SK-N-SH treated with all-trans-retinoic acid at 6 μM for 48 hours (cell line): ENCODE measurements at regions not wholly inside any gene's neighbourhood (a gene's known extent, or its start where the extent isn't known, plus 50 kb on each side); places are given as distances from the start of the nearest gene placed in this dataset.

ENCODE experiments used
- ARNTL ChIP-seq: fragments of 450-650 bp; formaldehyde crosslinking; IDR thresholded peaks from 2 replicates; pipeline ENCODE4 v1.5.0; 2020; ENCODE audit warnings: low read depth, mild to moderate bottlenecking, moderate library complexity, borderline replicate concordance
- ESRRG ChIP-seq: fragments of 250-450 bp; sonication (Bioruptor Pico); IDR thresholded peaks from 2 replicates; pipeline ENCODE4 v1.6.1; 2021; ENCODE audit warnings: mild to moderate bottlenecking
- GLIS3 ChIP-seq: fragments of 250-450 bp; sonication (Bioruptor Pico); IDR thresholded peaks from 2 replicates; pipeline ENCODE4 v1.5.0; 2020; ENCODE audit warnings: mild to moderate bottlenecking, moderate library complexity
- PPARA ChIP-seq: fragments of 250-450 bp; sonication (Bioruptor Pico); IDR thresholded peaks from 2 replicates; pipeline ENCODE4 v1.5.0; 2020; ENCODE audit warnings: mild to moderate bottlenecking, borderline replicate concordance
- SNAI2 ChIP-seq: fragments of 250-450 bp; sonication (Bioruptor Pico); IDR thresholded peaks from 2 replicates; pipeline ENCODE4 v1.5.0; 2020; ENCODE audit warnings: mild to moderate bottlenecking, moderate library complexity
- TOX ChIP-seq: fragments of 250-450 bp; sonication (Bioruptor Pico); IDR thresholded peaks from 2 replicates; pipeline ENCODE4 v1.8.0; 2021; ENCODE audit warnings: mild to moderate bottlenecking, moderate library complexity, borderline replicate concordance
- ZC3H10 ChIP-seq: fragments of 250-450 bp; sonication (Bioruptor Pico); IDR thresholded peaks from 2 replicates; pipeline ENCODE4 v1.5.1; 2021; ENCODE audit warnings: mild to moderate bottlenecking, moderate library complexity
- ZFP3 ChIP-seq: fragments of 250-450 bp; sonication (Bioruptor Pico); IDR thresholded peaks from 2 replicates; pipeline ENCODE4 v1.5.0; 2020; ENCODE audit warnings: mild to moderate bottlenecking, moderate library complexity
- ZFP30 ChIP-seq: fragments of 450-650 bp; formaldehyde crosslinking; IDR thresholded peaks from 2 replicates; pipeline ENCODE4 v1.5.0; 2022; ENCODE audit warnings: mild to moderate bottlenecking, moderate library complexity
- ZNF565 ChIP-seq: fragments of 450-650 bp; formaldehyde crosslinking; conservative IDR thresholded peaks from 2 replicates; pipeline ENCODE4 v1.5.0; 2020; ENCODE audit warnings: low read depth, mild to moderate bottlenecking, moderate library complexity
- TF ChIP-seq, protein P1 (sequence below): fragments of 250-450 bp; sonication (Bioruptor Pico); IDR thresholded peaks from 2 replicates; pipeline ENCODE4 v1.5.1; 2020; ENCODE audit warnings: low read depth, mild to moderate bottlenecking, moderate library complexity
- TF ChIP-seq, protein P2 (sequence below): fragments of 250-450 bp; sonication (Bioruptor Pico); IDR thresholded peaks from 2 replicates; pipeline ENCODE4 v1.8.0; 2020; ENCODE audit warnings: mild to moderate bottlenecking, moderate library complexity, borderline replicate concordance
- TF ChIP-seq, protein P3 (sequence below): fragments of 250-450 bp; sonication (Bioruptor Pico); IDR thresholded peaks from 2 replicates; pipeline ENCODE4 v1.5.0; 2020; ENCODE audit warnings: mild to moderate bottlenecking, moderate library complexity
- TF ChIP-seq, protein P4 (sequence below): fragments of 250-450 bp; sonication (Bioruptor Pico); IDR thresholded peaks from 2 replicates; pipeline ENCODE4 v1.8.0; 2021; ENCODE audit warnings: low read depth, mild to moderate bottlenecking, moderate library complexity, borderline replicate concordance

DNA sequence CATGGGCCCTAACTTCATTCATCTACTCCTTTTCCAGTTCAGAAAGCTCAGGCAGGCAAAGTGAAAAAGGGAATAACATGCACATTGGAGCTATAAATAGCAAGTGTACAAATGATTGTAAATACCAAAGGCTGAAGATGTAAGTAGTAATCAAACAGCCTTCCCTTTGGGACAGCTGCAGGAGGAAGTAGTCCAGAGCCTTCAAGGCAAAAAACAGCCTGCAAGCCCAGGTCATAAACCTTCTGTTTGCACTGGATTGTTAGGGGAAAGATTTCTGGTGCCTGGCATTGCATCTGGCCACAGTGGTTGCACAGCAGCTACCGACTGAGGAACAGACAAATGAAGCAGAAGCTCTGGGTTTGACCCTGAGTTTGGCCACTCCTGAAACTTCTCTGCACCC, 98.6 kb upstream of the PMFBP1 start:
- TF ChIP-seq, protein P1, sequence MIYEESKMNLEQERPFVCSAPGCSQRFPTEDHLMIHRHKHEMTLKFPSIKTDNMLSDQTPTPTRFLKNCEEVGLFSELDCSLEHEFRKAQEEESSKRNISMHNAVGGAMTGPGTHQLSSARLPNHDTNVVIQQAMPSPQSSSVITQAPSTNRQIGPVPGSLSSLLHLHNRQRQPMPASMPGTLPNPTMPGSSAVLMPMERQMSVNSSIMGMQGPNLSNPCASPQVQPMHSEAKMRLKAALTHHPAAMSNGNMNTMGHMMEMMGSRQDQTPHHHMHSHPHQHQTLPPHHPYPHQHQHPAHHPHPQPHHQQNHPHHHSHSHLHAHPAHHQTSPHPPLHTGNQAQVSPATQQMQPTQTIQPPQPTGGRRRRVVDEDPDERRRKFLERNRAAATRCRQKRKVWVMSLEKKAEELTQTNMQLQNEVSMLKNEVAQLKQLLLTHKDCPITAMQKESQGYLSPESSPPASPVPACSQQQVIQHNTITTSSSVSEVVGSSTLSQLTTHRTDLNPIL (CRISPR knock-in tag), result no peak
- no peak for TF ChIP-seq ZNF565
- TF ChIP-seq, protein P2, sequence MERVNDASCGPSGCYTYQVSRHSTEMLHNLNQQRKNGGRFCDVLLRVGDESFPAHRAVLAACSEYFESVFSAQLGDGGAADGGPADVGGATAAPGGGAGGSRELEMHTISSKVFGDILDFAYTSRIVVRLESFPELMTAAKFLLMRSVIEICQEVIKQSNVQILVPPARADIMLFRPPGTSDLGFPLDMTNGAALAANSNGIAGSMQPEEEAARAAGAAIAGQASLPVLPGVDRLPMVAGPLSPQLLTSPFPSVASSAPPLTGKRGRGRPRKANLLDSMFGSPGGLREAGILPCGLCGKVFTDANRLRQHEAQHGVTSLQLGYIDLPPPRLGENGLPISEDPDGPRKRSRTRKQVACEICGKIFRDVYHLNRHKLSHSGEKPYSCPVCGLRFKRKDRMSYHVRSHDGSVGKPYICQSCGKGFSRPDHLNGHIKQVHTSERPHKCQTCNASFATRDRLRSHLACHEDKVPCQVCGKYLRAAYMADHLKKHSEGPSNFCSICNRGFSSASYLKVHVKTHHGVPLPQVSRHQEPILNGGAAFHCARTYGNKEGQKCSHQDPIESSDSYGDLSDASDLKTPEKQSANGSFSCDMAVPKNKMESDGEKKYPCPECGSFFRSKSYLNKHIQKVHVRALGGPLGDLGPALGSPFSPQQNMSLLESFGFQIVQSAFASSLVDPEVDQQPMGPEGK, result no peak
- no peak for TF ChIP-seq GLIS3 (CRISPR knock-in tag)
- no peak for TF ChIP-seq PPARA
- TF ChIP-seq TOX (CRISPR knock-in tag), result no peak
- TF ChIP-seq, protein P3, sequence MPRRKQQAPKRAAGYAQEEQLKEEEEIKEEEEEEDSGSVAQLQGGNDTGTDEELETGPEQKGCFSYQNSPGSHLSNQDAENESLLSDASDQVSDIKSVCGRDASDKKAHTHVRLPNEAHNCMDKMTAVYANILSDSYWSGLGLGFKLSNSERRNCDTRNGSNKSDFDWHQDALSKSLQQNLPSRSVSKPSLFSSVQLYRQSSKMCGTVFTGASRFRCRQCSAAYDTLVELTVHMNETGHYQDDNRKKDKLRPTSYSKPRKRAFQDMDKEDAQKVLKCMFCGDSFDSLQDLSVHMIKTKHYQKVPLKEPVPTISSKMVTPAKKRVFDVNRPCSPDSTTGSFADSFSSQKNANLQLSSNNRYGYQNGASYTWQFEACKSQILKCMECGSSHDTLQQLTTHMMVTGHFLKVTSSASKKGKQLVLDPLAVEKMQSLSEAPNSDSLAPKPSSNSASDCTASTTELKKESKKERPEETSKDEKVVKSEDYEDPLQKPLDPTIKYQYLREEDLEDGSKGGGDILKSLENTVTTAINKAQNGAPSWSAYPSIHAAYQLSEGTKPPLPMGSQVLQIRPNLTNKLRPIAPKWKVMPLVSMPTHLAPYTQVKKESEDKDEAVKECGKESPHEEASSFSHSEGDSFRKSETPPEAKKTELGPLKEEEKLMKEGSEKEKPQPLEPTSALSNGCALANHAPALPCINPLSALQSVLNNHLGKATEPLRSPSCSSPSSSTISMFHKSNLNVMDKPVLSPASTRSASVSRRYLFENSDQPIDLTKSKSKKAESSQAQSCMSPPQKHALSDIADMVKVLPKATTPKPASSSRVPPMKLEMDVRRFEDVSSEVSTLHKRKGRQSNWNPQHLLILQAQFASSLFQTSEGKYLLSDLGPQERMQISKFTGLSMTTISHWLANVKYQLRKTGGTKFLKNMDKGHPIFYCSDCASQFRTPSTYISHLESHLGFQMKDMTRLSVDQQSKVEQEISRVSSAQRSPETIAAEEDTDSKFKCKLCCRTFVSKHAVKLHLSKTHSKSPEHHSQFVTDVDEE, result no peak
- no peak for TF ChIP-seq ZFP30 (CRISPR knock-in tag)
- TF ChIP-seq ZFP3, result no peak
- no peak for TF ChIP-seq ZC3H10 (CRISPR knock-in tag)
- no peak for TF ChIP-seq ESRRG (CRISPR knock-in tag)
- TF ChIP-seq ARNTL (CRISPR knock-in tag), result no peak
- TF ChIP-seq SNAI2 (CRISPR knock-in tag), result no peak
- TF ChIP-seq, protein P4, sequence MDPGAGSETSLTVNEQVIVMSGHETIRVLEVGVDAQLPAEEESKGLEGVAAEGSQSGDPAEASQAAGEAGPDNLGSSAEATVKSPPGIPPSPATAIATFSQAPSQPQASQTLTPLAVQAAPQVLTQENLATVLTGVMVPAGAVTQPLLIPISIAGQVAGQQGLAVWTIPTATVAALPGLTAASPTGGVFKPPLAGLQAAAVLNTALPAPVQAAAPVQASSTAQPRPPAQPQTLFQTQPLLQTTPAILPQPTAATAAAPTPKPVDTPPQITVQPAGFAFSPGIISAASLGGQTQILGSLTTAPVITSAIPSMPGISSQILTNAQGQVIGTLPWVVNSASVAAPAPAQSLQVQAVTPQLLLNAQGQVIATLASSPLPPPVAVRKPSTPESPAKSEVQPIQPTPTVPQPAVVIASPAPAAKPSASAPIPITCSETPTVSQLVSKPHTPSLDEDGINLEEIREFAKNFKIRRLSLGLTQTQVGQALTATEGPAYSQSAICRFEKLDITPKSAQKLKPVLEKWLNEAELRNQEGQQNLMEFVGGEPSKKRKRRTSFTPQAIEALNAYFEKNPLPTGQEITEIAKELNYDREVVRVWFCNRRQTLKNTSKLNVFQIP (CRISPR knock-in tag), result no peak
